GM12872 (cell line): ENCODE measurements at regions not wholly inside any gene's neighbourhood (a gene's known extent, or its start where the extent isn't known, plus 50 kb on each side); places are given as distances from the start of the nearest gene placed in this dataset.

ENCODE experiments used
- TF ChIP-seq, protein P1 (sequence below): IDR thresholded peaks from 3 replicates; pipeline ENCODE4 v1.5.1; 2011; ENCODE audit warnings: low read depth, mild to moderate bottlenecking, low read length, moderate library complexity; ENCODE audit not compliant: insufficient read depth

GRCh38 chr9:87193925-87194868 lies 246.9 kb upstream of the GAS1 start:
- TF ChIP-seq, protein P1, sequence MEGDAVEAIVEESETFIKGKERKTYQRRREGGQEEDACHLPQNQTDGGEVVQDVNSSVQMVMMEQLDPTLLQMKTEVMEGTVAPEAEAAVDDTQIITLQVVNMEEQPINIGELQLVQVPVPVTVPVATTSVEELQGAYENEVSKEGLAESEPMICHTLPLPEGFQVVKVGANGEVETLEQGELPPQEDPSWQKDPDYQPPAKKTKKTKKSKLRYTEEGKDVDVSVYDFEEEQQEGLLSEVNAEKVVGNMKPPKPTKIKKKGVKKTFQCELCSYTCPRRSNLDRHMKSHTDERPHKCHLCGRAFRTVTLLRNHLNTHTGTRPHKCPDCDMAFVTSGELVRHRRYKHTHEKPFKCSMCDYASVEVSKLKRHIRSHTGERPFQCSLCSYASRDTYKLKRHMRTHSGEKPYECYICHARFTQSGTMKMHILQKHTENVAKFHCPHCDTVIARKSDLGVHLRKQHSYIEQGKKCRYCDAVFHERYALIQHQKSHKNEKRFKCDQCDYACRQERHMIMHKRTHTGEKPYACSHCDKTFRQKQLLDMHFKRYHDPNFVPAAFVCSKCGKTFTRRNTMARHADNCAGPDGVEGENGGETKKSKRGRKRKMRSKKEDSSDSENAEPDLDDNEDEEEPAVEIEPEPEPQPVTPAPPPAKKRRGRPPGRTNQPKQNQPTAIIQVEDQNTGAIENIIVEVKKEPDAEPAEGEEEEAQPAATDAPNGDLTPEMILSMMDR, result no peak

DNA sequence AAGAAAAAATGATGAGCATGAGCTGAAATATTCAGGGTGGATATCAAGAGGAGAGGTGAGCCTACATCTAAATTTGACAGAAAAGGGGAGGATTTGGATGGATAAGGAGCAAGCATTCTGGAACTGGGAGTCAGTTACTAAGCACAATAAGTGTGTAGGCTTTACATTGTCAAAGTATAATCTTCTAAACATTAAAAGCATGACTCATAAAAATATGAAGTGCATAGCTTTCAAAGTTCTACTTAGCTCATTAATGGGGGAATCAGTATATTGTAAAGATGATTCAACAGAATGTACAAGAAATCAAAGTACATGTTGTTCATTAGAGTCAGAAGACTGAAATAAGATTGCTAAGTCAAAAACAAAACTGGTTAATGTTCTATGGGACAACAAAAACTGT lies 248.0 kb upstream of the GAS1 start:
- TF ChIP-seq, protein P1, result no peak

DNA sequence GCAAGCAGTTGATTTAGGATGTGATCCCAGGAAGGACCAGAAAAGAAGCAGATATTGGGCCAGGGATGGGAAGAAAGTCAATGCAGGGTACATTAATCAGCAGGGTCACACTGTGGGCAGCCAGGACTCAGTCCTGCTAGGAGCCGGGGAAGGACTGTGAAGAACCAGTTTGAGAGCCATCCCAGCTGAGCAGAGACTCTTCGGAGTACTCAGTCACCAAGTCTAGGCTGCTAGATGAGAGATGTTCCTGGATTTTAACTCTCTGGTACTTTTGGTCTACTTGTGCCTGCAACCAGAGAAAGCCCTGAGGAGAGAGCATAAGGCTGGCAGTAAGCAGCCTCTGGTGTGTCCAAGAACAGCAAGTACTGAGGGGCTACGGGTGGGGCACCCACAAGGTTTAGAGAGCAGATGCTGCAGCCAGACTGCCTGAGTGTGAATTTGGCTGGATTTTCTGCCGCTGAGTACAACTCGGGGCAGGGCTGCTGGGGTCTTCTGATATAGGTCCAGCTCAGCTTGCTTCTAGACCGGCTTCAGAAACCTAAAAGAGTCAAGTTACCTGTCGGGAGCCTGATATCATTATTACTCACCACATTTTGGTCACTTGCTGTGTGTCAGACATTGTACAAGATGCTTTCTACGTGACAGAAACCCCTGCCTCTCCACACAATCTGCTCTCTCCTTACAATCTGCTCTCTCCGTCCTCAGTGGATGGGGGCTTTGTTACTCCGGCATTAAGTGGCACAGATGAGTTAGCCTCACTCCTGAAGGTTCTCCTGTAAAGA lies 250.2 kb upstream of the GAS1 start:
- TF ChIP-seq, protein P1, result no peak

GRCh38 chr9:87198716-87199115 lies 251.4 kb upstream of the GAS1 start:
- TF ChIP-seq, protein P1, result no peak

- TF ChIP-seq, protein P1, result no peak
Observed at GRCh38 chr9:87199278-87199677, 252.0 kb upstream of the GAS1 start.

- TF ChIP-seq, protein P1, result no peak
Observed at GRCh38 chr9:87199782-87200181, 252.5 kb upstream of the GAS1 start.

- TF ChIP-seq, protein P1, result no peak
Observed at GRCh38 chr9:87201351-87201751, 254.0 kb upstream of the GAS1 start.
